ENCODE measurements at regions not wholly inside any gene's neighbourhood (a gene's known extent, or its start where the extent isn't known, plus 50 kb on each side); places are given as distances from the start of the nearest gene placed in this dataset.

DNA sequence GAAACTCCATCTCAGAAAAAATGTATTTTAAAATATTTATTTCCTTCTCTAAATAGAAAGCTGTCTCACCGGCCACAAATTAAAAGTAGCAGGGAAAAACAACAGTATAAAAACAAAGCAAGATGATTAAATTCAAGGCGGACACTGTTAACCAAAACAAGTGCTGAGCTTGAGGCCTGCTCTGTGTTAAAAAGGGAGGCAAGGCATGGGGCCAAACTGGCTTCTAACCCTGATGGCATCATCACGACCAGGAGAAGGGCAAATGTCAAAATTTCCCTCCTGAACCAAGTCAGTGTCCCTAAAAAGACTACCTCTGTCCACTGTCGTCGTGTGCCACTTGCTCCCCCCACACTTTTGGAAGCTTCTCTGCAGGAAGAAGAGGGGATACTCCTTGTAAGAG is 116.1 kb downstream of the MSX2 start:
- POLR2A ChIA-PET: no interaction called here
- DNase-seq (ENCODE audit: low spot score) (no peak), ATAC-seq (no peak)
- peaks cover 14% of the 10 kb centered on the region for H3K9me3 Mint-ChIP-seq
- no peak overlapping the region for H3K27ac Mint-ChIP-seq
- no peaks in the 10 kb centered on the region for H3K36me3 Mint-ChIP-seq
- peaks cover 14% of the 10 kb centered on the region for H3K4me1 Mint-ChIP-seq
- H3K4me3 Mint-ChIP-seq: no peak overlapping the region
- no peak for TF ChIP-seq ZNF121 (CRISPR knock-in tag; IDR thresholded peaks at IDR 0.05)
- no peak for TF ChIP-seq RELA (CRISPR knock-in tag; IDR thresholded peaks at IDR 0.05; ENCODE audit: borderline replicate concordance)
- TF ChIP-seq, protein P1, sequence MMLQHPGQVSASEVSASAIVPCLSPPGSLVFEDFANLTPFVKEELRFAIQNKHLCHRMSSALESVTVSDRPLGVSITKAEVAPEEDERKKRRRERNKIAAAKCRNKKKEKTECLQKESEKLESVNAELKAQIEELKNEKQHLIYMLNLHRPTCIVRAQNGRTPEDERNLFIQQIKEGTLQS (CRISPR knock-in tag; conservative IDR thresholded peaks at IDR 0.05): no peak
- no peak for TF ChIP-seq NFE2L1 (CRISPR knock-in tag; IDR thresholded peaks at IDR 0.05)
- no peak for TF ChIP-seq ZNF263 (CRISPR knock-in tag; IDR thresholded peaks at IDR 0.05; ENCODE audit: low read depth)
- TF ChIP-seq TP53 (CRISPR knock-in tag; IDR thresholded peaks at IDR 0.05): no peak
- CTCF ChIA-PET: interaction anchor here (1.5 kb wide), 1 partner anchor 95 kb away, joined by 3 read pairs; no protein-coding TSS in a partner anchor
- peaks cover 6% of the 10 kb centered on the region; the same call in 1 of the 2 replicates for H3K27me3 Mint-ChIP-seq (ENCODE audit: low read depth)

GRCh38 chr5:174839196-174839595 is 114.8 kb downstream of the MSX2 start:
- H3K27me3 Mint-ChIP-seq (ENCODE audit: low read depth): no peaks in the 10 kb centered on the region; the same call in 1 of the 2 replicates
- ChIA-PET POLR2A (no interaction called here), CTCF (interaction anchor here (1.3 to 1.4 kb wide), 3 partner anchors 45 to 71 kb away, joined by 3 to 5 read pairs (median 5); no protein-coding TSS in a partner anchor)
- TF ChIP-seq ZBTB21 (CRISPR knock-in tag; IDR thresholded peaks at IDR 0.05; ENCODE audit: borderline replicate concordance) (no peak), RORB (CRISPR knock-in tag; IDR thresholded peaks at IDR 0.05) (no peak), CDX4 (CRISPR knock-in tag; IDR thresholded peaks at IDR 0.05; ENCODE audit: borderline replicate concordance) (no peak), ZNF416 (CRISPR knock-in tag; IDR thresholded peaks at IDR 0.05) (no peak), MLX (CRISPR knock-in tag; IDR thresholded peaks at IDR 0.05) (no peak), JUN (CRISPR knock-in tag; IDR thresholded peaks at IDR 0.05) (no peak), ZNF425 (CRISPR knock-in tag; conservative IDR thresholded peaks at IDR 0.05) (no peak), ETV6 (CRISPR knock-in tag; IDR thresholded peaks at IDR 0.05) (no peak), ZNF671 (CRISPR knock-in tag; IDR thresholded peaks at IDR 0.05) (no peak), ZNF121 (CRISPR knock-in tag; IDR thresholded peaks at IDR 0.05) (no peak), ZNF396 (CRISPR knock-in tag; IDR thresholded peaks at IDR 0.05; ENCODE audit: borderline replicate concordance) (no peak), EMX1 (CRISPR knock-in tag; IDR thresholded peaks at IDR 0.05) (no peak), NR1H2 (CRISPR knock-in tag; IDR thresholded peaks at IDR 0.05) (no peak), ZNF232 (CRISPR knock-in tag; IDR thresholded peaks at IDR 0.05) (no peak), GABPB1 (CRISPR knock-in tag; IDR thresholded peaks at IDR 0.05) (no peak), FOXK1 (CRISPR knock-in tag; IDR thresholded peaks at IDR 0.05) (no peak)
- TF ChIP-seq, protein P2, sequence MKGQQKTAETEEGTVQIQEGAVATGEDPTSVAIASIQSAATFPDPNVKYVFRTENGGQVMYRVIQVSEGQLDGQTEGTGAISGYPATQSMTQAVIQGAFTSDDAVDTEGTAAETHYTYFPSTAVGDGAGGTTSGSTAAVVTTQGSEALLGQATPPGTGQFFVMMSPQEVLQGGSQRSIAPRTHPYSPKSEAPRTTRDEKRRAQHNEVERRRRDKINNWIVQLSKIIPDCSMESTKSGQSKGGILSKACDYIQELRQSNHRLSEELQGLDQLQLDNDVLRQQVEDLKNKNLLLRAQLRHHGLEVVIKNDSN (CRISPR knock-in tag; IDR thresholded peaks at IDR 0.05): no peak
- TF ChIP-seq, protein P3, sequence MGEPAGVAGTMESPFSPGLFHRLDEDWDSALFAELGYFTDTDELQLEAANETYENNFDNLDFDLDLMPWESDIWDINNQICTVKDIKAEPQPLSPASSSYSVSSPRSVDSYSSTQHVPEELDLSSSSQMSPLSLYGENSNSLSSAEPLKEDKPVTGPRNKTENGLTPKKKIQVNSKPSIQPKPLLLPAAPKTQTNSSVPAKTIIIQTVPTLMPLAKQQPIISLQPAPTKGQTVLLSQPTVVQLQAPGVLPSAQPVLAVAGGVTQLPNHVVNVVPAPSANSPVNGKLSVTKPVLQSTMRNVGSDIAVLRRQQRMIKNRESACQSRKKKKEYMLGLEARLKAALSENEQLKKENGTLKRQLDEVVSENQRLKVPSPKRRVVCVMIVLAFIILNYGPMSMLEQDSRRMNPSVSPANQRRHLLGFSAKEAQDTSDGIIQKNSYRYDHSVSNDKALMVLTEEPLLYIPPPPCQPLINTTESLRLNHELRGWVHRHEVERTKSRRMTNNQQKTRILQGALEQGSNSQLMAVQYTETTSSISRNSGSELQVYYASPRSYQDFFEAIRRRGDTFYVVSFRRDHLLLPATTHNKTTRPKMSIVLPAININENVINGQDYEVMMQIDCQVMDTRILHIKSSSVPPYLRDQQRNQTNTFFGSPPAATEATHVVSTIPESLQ (CRISPR knock-in tag; IDR thresholded peaks at IDR 0.05): no peak
- TF ChIP-seq, protein P4, sequence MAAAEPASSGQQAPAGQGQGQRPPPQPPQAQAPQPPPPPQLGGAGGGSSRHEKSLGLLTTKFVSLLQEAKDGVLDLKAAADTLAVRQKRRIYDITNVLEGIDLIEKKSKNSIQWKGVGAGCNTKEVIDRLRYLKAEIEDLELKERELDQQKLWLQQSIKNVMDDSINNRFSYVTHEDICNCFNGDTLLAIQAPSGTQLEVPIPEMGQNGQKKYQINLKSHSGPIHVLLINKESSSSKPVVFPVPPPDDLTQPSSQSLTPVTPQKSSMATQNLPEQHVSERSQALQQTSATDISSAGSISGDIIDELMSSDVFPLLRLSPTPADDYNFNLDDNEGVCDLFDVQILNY (CRISPR knock-in tag; IDR thresholded peaks at IDR 0.05): no peak
- TF ChIP-seq, protein P5, sequence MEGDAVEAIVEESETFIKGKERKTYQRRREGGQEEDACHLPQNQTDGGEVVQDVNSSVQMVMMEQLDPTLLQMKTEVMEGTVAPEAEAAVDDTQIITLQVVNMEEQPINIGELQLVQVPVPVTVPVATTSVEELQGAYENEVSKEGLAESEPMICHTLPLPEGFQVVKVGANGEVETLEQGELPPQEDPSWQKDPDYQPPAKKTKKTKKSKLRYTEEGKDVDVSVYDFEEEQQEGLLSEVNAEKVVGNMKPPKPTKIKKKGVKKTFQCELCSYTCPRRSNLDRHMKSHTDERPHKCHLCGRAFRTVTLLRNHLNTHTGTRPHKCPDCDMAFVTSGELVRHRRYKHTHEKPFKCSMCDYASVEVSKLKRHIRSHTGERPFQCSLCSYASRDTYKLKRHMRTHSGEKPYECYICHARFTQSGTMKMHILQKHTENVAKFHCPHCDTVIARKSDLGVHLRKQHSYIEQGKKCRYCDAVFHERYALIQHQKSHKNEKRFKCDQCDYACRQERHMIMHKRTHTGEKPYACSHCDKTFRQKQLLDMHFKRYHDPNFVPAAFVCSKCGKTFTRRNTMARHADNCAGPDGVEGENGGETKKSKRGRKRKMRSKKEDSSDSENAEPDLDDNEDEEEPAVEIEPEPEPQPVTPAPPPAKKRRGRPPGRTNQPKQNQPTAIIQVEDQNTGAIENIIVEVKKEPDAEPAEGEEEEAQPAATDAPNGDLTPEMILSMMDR (IDR thresholded peaks at IDR 0.05): no peak
- H3K27ac Mint-ChIP-seq: no peak overlapping the region
- ATAC-seq (no peak), DNase-seq (ENCODE audit: low spot score) (no peak)
- H3K9me3 Mint-ChIP-seq: peaks cover 15% of the 10 kb centered on the region
- no peaks in the 10 kb centered on the region for H3K36me3 Mint-ChIP-seq
- peaks cover 14% of the 10 kb centered on the region for H3K4me1 Mint-ChIP-seq
- no peak overlapping the region for H3K4me3 Mint-ChIP-seq

Measured in WTC11 (cell line).